Tongue (tissue), 1 donor: ENCODE measurements at regions not wholly inside any gene's neighbourhood (a gene's known extent, or its start where the extent isn't known, plus 50 kb on each side); places are given as distances from the start of the nearest gene placed in this dataset.

ENCODE experiments used
- DNase-seq: peaks from one replicate; pipeline ENCODE4 v3.0.0-alpha.2; 2015

- no peak for DNase-seq
Measured at GRCh38 chr15:81589671-81590070, 215.7 kb upstream of the TMC3 start.

GRCh38 chr15:81575436-81576123 is 201.6 kb upstream of the TMC3 start:
- peak; percentile 44 for DNase-seq

- DNase-seq = no peak
Measured at GRCh38 chr15:81573098-81573746, 199.2 kb upstream of the TMC3 start.

GRCh38 chr15:81572190-81572589 is 198.2 kb upstream of the TMC3 start:
- DNase-seq = no peak

GRCh38 chr15:81569286-81570080 is 195.5 kb upstream of the TMC3 start:
- DNase-seq = peak; percentile 21

- DNase-seq = no peak
Measured at GRCh38 chr15:81567924-81568323, 193.9 kb upstream of the TMC3 start.

- peak; percentile 34 for DNase-seq
Measured at GRCh38 chr15:81562986-81563385, 189.0 kb upstream of the TMC3 start.

GRCh38 chr15:81560405-81560804 is 186.4 kb upstream of the TMC3 start:
- no peak for DNase-seq

GRCh38 chr15:81558056-81558455 is 184.0 kb upstream of the TMC3 start:
- DNase-seq = no peak

- DNase-seq = no peak
Measured at GRCh38 chr15:81555346-81555745, 181.3 kb upstream of the TMC3 start.

GRCh38 chr15:81548365-81549130 is 174.5 kb upstream of the TMC3 start:
- peak; percentile 58 for DNase-seq

- no peak for DNase-seq
Measured at GRCh38 chr15:81547521-81548132, 173.6 kb upstream of the TMC3 start.

GRCh38 chr15:81544385-81544784 is 170.4 kb upstream of the TMC3 start:
- DNase-seq = no peak

GRCh38 chr15:81540909-81541308 is 166.9 kb upstream of the TMC3 start:
- DNase-seq = no peak

- DNase-seq = no peak
Measured at GRCh38 chr15:81536356-81536755, 162.3 kb upstream of the TMC3 start.

GRCh38 chr15:81534124-81534523 is 160.1 kb upstream of the TMC3 start:
- no peak for DNase-seq

- no peak for DNase-seq
Measured at GRCh38 chr15:81532001-81532400, 158.0 kb upstream of the TMC3 start.

- peak; percentile 91 for DNase-seq
Measured at GRCh38 chr15:81531109-81531592, 157.1 kb upstream of the TMC3 start.

- DNase-seq = no peak
Measured at GRCh38 chr15:81530271-81530691, 156.3 kb upstream of the TMC3 start.

GRCh38 chr15:81529481-81529880 is 155.5 kb upstream of the TMC3 start:
- DNase-seq = no peak

GRCh38 chr15:81526029-81526428 is 152.0 kb upstream of the TMC3 start:
- DNase-seq = no peak

- DNase-seq = no peak
Measured at GRCh38 chr15:81524496-81524895, 150.5 kb upstream of the TMC3 start.
